MCF 10A (cell line): ENCODE measurements at regions not wholly inside any gene's neighbourhood (a gene's known extent, or its start where the extent isn't known, plus 50 kb on each side); places are given as distances from the start of the nearest gene placed in this dataset.

Experiments used
- BruUV-seq: library from RNA; stranded (reverse); fragments of 400-500 nt; replicated peaks from 2 replicates; lab custom pipeline; 2021; lab: Mats Ljungman, UMichigan
- CTCF ChIA-PET: fragments of 300-600 bp; sonication (Branson Sonifier 250); formaldehyde crosslinking; extraction: SDS; loops from one replicate; lab custom pipeline; 2021; ENCODE audit warnings: antibody characterized with exemption, inconsistent platforms; lab: Yijun Ruan, JAX
- POLR2A ChIA-PET: fragments of 300-600, 350-650 bp; sonication (Branson Sonifier 250); formaldehyde crosslinking; extraction: SDS; loops from one replicate; lab custom pipeline; 2020; ENCODE audit warnings: antibody characterized with exemption, inconsistent platforms; lab: Yijun Ruan, JAX
- DNase-seq: peaks from one replicate; pipeline ENCODE4 v3.0.0-alpha.2; 2018; ENCODE audit not compliant: unreplicated experiment
- H3K27ac Mint-ChIP-seq: one replicate; pipeline ENCODE4 v1.8.0; 2022; ENCODE audit warnings: mild to moderate bottlenecking, low read depth, mixed read lengths; ENCODE audit not compliant: unreplicated experiment
- H3K27me3 Mint-ChIP-seq: one replicate; pipeline ENCODE4 v1.8.0; 2022; ENCODE audit warnings: mixed read lengths; ENCODE audit not compliant: insufficient read depth, unreplicated experiment
- H3K36me3 Mint-ChIP-seq: one replicate; pipeline ENCODE4 v1.8.0; 2022; ENCODE audit warnings: mild to moderate bottlenecking, moderate library complexity, mixed read lengths; ENCODE audit not compliant: insufficient read depth, unreplicated experiment
- H3K4me1 Mint-ChIP-seq: one replicate; pipeline ENCODE4 v1.8.0; 2022; ENCODE audit warnings: mixed read lengths; ENCODE audit not compliant: insufficient read depth, unreplicated experiment
- H3K4me3 Mint-ChIP-seq: one replicate; pipeline ENCODE4 v1.8.0; 2022; ENCODE audit warnings: mild to moderate bottlenecking, moderate library complexity, mixed read lengths; ENCODE audit not compliant: unreplicated experiment
- H3K9me3 Mint-ChIP-seq: one replicate; pipeline ENCODE4 v1.8.0; 2022; ENCODE audit warnings: mixed read lengths; ENCODE audit not compliant: unreplicated experiment
- CTCF ChIP-seq: fragments of 200-600 bp; IDR thresholded peaks from one replicate; pipeline ENCODE4 v1.8.0; 2022; ENCODE audit warnings: antibody characterized with exemption, mild to moderate bottlenecking; ENCODE audit not compliant: unreplicated experiment
- intact Hi-C: fragments of 100-400 bp; cut with micrococcal nuclease; formaldehyde crosslinking; loops from 2 replicates; pipeline ENCODE4 v1.14.1; 2022

- Mint-ChIP-seq H3K36me3 (no peaks in the 10 kb centered on the region), H3K9me3 (no peaks in the 10 kb centered on the region), H3K27me3 (no peaks in the 10 kb centered on the region), H3K27ac (no peak overlapping the region), H3K4me1 (no peaks in the 10 kb centered on the region), H3K4me3 (no peak overlapping the region)
- ChIA-PET POLR2A (no interaction called here), CTCF (no interaction called here)
- BruUV-seq: no TSS peak
- no peak for TF ChIP-seq CTCF
- intact Hi-C loops: no loop called here
- no peak for DNase-seq
Measured at GRCh38 chr5:3780278-3780677, 184.6 kb downstream of the IRX1 start.

GRCh38 chr5:3780907-3781306, 185.3 kb downstream of the IRX1 start:
- no peaks in the 10 kb centered on the region for H3K9me3 Mint-ChIP-seq
- H3K27ac Mint-ChIP-seq: no peak overlapping the region
- BruUV-seq: no TSS peak
- H3K36me3 Mint-ChIP-seq: no peaks in the 10 kb centered on the region
- ChIA-PET CTCF (no interaction called here), POLR2A (no interaction called here)
- H3K4me1 Mint-ChIP-seq: no peaks in the 10 kb centered on the region
- intact Hi-C loops: no loop called here
- H3K27me3 Mint-ChIP-seq: no peaks in the 10 kb centered on the region
- DNase-seq: no peak
- no peak overlapping the region for H3K4me3 Mint-ChIP-seq
- TF ChIP-seq CTCF: no peak

- intact Hi-C loops: no loop called here
- H3K27me3 Mint-ChIP-seq: no peaks in the 10 kb centered on the region
- DNase-seq: no peak
- no peaks in the 10 kb centered on the region for H3K9me3 Mint-ChIP-seq
- no peaks in the 10 kb centered on the region for H3K36me3 Mint-ChIP-seq
- TF ChIP-seq CTCF: no peak
- CTCF ChIA-PET: no interaction called here
- POLR2A ChIA-PET: no interaction called here
- no peaks in the 10 kb centered on the region for H3K4me1 Mint-ChIP-seq
- H3K27ac Mint-ChIP-seq: no peak overlapping the region
- H3K4me3 Mint-ChIP-seq: no peak overlapping the region
- BruUV-seq: no TSS peak
Measured at GRCh38 chr5:3784854-3785253, 189.2 kb downstream of the IRX1 start.

GRCh38 chr5:3786165-3786564, 190.5 kb downstream of the IRX1 start:
- no peaks in the 10 kb centered on the region for H3K27me3 Mint-ChIP-seq
- no peaks in the 10 kb centered on the region for H3K36me3 Mint-ChIP-seq
- no peak overlapping the region for H3K4me3 Mint-ChIP-seq
- TF ChIP-seq CTCF: no peak
- ChIA-PET POLR2A (no interaction called here), CTCF (interaction anchor here (0.8 kb wide), 1 partner anchor 16 kb away, joined by 3 read pairs; no protein-coding TSS in a partner anchor)
- H3K4me1 Mint-ChIP-seq: no peaks in the 10 kb centered on the region
- no peak overlapping the region for H3K27ac Mint-ChIP-seq
- H3K9me3 Mint-ChIP-seq: no peaks in the 10 kb centered on the region
- intact Hi-C loops: no loop called here
- no peak for DNase-seq
- BruUV-seq: no TSS peak
